Mesenchymal stem cell (in vitro differentiated cells and primary cell): ENCODE measurements at regions not wholly inside any gene's neighbourhood (a gene's known extent, or its start where the extent isn't known, plus 50 kb on each side); places are given as distances from the start of the nearest gene placed in this dataset.
"Not testable (repeated sequence)": the region's sequence is repeated elsewhere in the genome, so short reads cannot be mapped to it uniquely, and the experiment has no call there.

Experiments used
- DNase-seq: peaks from one replicate; pipeline ENCODE4 v3.0.0-alpha.2; 2013
- H2AFZ ChIP-seq: one replicate; pipeline ENCODE4 v1.6.1; 2013; ENCODE audit warnings: low read depth, mild to moderate bottlenecking, control low read depth, inconsistent platforms, low read length, moderate library complexity
- H2AK5ac ChIP-seq: 2 replicates; pipeline ENCODE4 v1.6.1; 2013; ENCODE audit warnings: low read length, moderate library complexity, mild to moderate bottlenecking, inconsistent platforms; ENCODE audit not compliant: severe bottlenecking
- H2BK120ac ChIP-seq: one replicate; pipeline ENCODE4 v1.6.1; 2013; ENCODE audit warnings: low read depth, mild to moderate bottlenecking, inconsistent platforms, low read length, moderate library complexity
- H2BK12ac ChIP-seq, 2 experiments: one replicate each; pipeline ENCODE4 v1.6.1; 2013; ENCODE audit warnings: inconsistent platforms in 2 of 2, low read length in 2 of 2, mild to moderate bottlenecking in 2 of 2, moderate library complexity in 2 of 2, control low read depth in 1 of 2
- H2BK15ac ChIP-seq: one replicate; pipeline ENCODE4 v1.6.1; 2013; ENCODE audit warnings: mild to moderate bottlenecking, low read depth, inconsistent platforms; ENCODE audit not compliant: poor library complexity, severe bottlenecking
- H2BK5ac ChIP-seq: 2 replicates; pipeline ENCODE4 v1.6.1; 2013; ENCODE audit warnings: low read depth, mild to moderate bottlenecking, low read length, control low read depth, inconsistent platforms; ENCODE audit not compliant: poor library complexity, severe bottlenecking
- H3K14ac ChIP-seq, 2 experiments: one replicate each; pipeline ENCODE4 v1.6.1; 2013; ENCODE audit warnings: inconsistent platforms in 2 of 2, low read length in 2 of 2, control low read depth in 1 of 2, mild to moderate bottlenecking in 1 of 2, moderate library complexity in 1 of 2
- H3K18ac ChIP-seq, 2 experiments: one replicate each; pipeline ENCODE4 v1.6.1; 2013; ENCODE audit warnings: inconsistent platforms in 2 of 2, low read length in 2 of 2, control low read depth in 1 of 2, low read depth in 1 of 2, mild to moderate bottlenecking in 1 of 2
- H3K23ac ChIP-seq, 2 experiments: one replicate each; pipeline ENCODE4 v1.6.1; 2013; ENCODE audit warnings: inconsistent platforms in 2 of 2, low read length in 2 of 2, mild to moderate bottlenecking in 2 of 2, moderate library complexity in 2 of 2, control low read depth in 1 of 2
- H3K27ac ChIP-seq: 2 replicates; pipeline ENCODE4 v1.5.1; 2013; ENCODE audit warnings: mild to moderate bottlenecking, moderate library complexity, low read length, control low read depth, inconsistent platforms; ENCODE audit not compliant: poor library complexity, severe bottlenecking
- H3K27me3 ChIP-seq, 2 experiments: 2 replicates each; pipeline versions ENCODE4 v1.6.1 to v1.7.0; 2013; ENCODE audit warnings: low read length in 2 of 2, mild to moderate bottlenecking in 2 of 2, moderate library complexity in 2 of 2, control low read depth in 1 of 2, inconsistent platforms in 1 of 2; ENCODE audit not compliant: control insufficient read depth in 1 of 2, insufficient read depth in 1 of 2
- H3K36me3 ChIP-seq, 2 experiments: 2 replicates each; pipeline versions ENCODE4 v1.6.1 to v1.7.0; 2013; ENCODE audit warnings: low read length in 2 of 2, control low read depth in 1 of 2, inconsistent platforms in 1 of 2, low read depth in 1 of 2, mild to moderate bottlenecking in 1 of 2; ENCODE audit not compliant: insufficient read depth in 2 of 2, control insufficient read depth in 1 of 2
- H3K4ac ChIP-seq, 2 experiments: one replicate each; pipeline ENCODE4 v1.6.1; 2013; ENCODE audit warnings: inconsistent platforms in 2 of 2, low read length in 2 of 2, mild to moderate bottlenecking in 2 of 2, moderate library complexity in 2 of 2, control low read depth in 1 of 2, low read depth in 1 of 2
- H3K4me1 ChIP-seq: 2 replicates; pipeline ENCODE4 v1.6.1; 2013; ENCODE audit warnings: low read depth, low read length, control low read depth; ENCODE audit not compliant: control insufficient read depth, insufficient read depth
- H3K4me2 ChIP-seq: 2 replicates; pipeline ENCODE4 v1.6.1; 2013; ENCODE audit warnings: low read length, mild to moderate bottlenecking, inconsistent platforms; ENCODE audit not compliant: poor library complexity, severe bottlenecking
- H3K4me3 ChIP-seq, 2 experiments: 2 replicates each; pipeline versions ENCODE4 v1.5.1 to v1.7.0; 2013; ENCODE audit warnings: low read length in 2 of 2, mild to moderate bottlenecking in 2 of 2, control low read depth in 1 of 2, low read depth in 1 of 2; ENCODE audit not compliant: insufficient read depth in 1 of 2
- H3K79me1 ChIP-seq: replicated peaks from 2 replicates; pipeline ENCODE4 v1.6.1; 2013; ENCODE audit warnings: mild to moderate bottlenecking, control low read depth, low read length, inconsistent platforms; ENCODE audit not compliant: poor library complexity, severe bottlenecking
- H3K9ac ChIP-seq: 2 replicates; pipeline ENCODE4 v1.7.0; 2013; ENCODE audit warnings: mild to moderate bottlenecking, low read length, moderate library complexity
- H3K9me3 ChIP-seq: 2 replicates; pipeline ENCODE4 v1.7.0; 2013; ENCODE audit warnings: mild to moderate bottlenecking, low read length; ENCODE audit not compliant: control insufficient read depth
- H4K8ac ChIP-seq: one replicate; pipeline ENCODE4 v1.6.1; 2013; ENCODE audit warnings: inconsistent platforms, mild to moderate bottlenecking, low read length, moderate library complexity
- H4K91ac ChIP-seq: one replicate; pipeline ENCODE4 v1.6.1; 2013; ENCODE audit warnings: mild to moderate bottlenecking, low read length, inconsistent platforms
- WGBS: methylation state at CpG from one replicate; pipeline ENCODE4 v1.1.7; 2013; ENCODE audit warnings: mixed read lengths; 5-methylcytosine and 5-hydroxymethylcytosine counted together

DNA sequence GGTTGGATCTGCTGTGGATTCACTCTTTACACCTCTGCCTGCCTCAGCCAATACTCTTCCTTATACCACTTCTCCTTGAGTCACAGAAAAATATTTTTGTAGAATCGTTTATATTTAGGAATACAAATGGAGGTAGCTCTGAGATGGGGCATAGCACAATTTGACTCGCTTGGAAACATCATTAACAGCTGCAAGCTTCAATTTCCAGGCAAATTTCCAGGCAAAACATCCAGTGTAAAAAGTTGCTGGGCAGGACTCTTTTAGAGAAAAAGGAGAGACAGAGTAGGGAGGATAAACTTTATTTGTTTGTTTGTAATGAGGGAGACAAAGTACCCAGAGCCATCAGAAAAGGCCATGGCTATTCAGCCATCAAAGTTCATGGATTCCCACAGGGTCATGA lies 74.4 kb upstream of the SOX11 start:
- H3K9ac ChIP-seq, result no peak overlapping the region
- H3K4me2 ChIP-seq, result no peak overlapping the region
- no peak overlapping the region for H3K27ac ChIP-seq
- H3K23ac ChIP-seq, result no peak overlapping the region
- H4K91ac ChIP-seq, result no peak overlapping the region
- DNase-seq, result no peak
- H2AK5ac ChIP-seq, result no peak overlapping the region
- H2BK120ac ChIP-seq, result no peak overlapping the region
- no peak overlapping the region for H3K14ac ChIP-seq
- H3K18ac ChIP-seq, result no peak overlapping the region
- no peak overlapping the region for H3K4ac ChIP-seq
- H3K27me3 ChIP-seq, result no peaks in the 10 kb centered on the region
- no peak overlapping the region for H2AFZ ChIP-seq
- no peak overlapping the region for H2BK5ac ChIP-seq
- no peak overlapping the region for H2BK12ac ChIP-seq
- H4K8ac ChIP-seq, result no peak overlapping the region
- 82% methylated on average over 2 of the region's 2 CpGs for WGBS
- no peak overlapping the region for H2BK15ac ChIP-seq
- H3K4me3 ChIP-seq, result no peak overlapping the region
- H3K4me1 ChIP-seq, result no peaks in the 10 kb centered on the region
- no peaks in the 10 kb centered on the region for H3K36me3 ChIP-seq
- peaks cover 17% of the 10 kb centered on the region for H3K9me3 ChIP-seq
- H3K79me1 ChIP-seq, result no peaks in the 10 kb centered on the region

DNA sequence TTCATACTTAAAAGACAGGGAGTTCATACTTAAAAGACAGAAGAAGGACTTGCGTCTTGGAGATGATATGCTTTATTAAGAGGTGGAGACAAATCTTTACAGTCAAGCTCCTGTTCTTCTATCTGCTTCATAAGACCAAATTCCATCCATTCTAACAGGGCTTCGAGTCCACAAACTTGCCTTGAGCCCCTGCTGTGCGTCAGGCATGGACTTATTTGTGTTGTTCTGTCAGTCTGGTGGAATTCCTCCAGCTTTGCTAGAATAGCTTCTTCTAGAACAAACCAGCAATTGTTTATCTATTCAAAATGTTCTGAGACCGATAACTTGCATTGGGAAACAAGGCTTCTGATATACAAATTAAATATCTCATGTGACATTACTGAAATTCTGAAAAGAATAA lies 73.9 kb upstream of the SOX11 start:
- no peak overlapping the region for H3K4me2 ChIP-seq
- H3K79me1 ChIP-seq, result no peaks in the 10 kb centered on the region
- no peak overlapping the region for H3K27ac ChIP-seq
- no peak overlapping the region for H3K4me3 ChIP-seq
- H3K4ac ChIP-seq, result no peak overlapping the region
- no peaks in the 10 kb centered on the region for H3K36me3 ChIP-seq
- H2BK12ac ChIP-seq, result no peak overlapping the region
- no peak overlapping the region for H3K18ac ChIP-seq
- DNase-seq, result no peak
- H2BK5ac ChIP-seq, result no peak overlapping the region
- no peak overlapping the region for H4K8ac ChIP-seq
- H3K27me3 ChIP-seq, result no peaks in the 10 kb centered on the region
- no peak overlapping the region for H2AFZ ChIP-seq
- H2BK15ac ChIP-seq, result no peak overlapping the region
- H3K23ac ChIP-seq, result no peak overlapping the region
- WGBS, result 60% methylated on average over 2 of the region's 4 CpGs
- no peak overlapping the region for H2AK5ac ChIP-seq
- no peak overlapping the region for H4K91ac ChIP-seq
- H3K14ac ChIP-seq, result no peak overlapping the region
- no peak overlapping the region for H2BK120ac ChIP-seq
- no peak overlapping the region for H3K9ac ChIP-seq
- no peaks in the 10 kb centered on the region for H3K4me1 ChIP-seq
- H3K9me3 ChIP-seq, result peaks cover 13% of the 10 kb centered on the region

GRCh38 chr2:5625556-5626065 lies 66.6 kb upstream of the SOX11 start:
- not testable (repeated sequence) for H4K8ac ChIP-seq, H2AFZ ChIP-seq, H3K27me3 ChIP-seq, H4K91ac ChIP-seq, H3K36me3 ChIP-seq, H3K18ac ChIP-seq, DNase-seq, H2BK12ac ChIP-seq, H3K23ac ChIP-seq, H3K14ac ChIP-seq, H2AK5ac ChIP-seq, H3K9me3 ChIP-seq, H3K4ac ChIP-seq, H3K27ac ChIP-seq, H2BK120ac ChIP-seq, H2BK5ac ChIP-seq, H2BK15ac ChIP-seq, H3K4me3 ChIP-seq, H3K9ac ChIP-seq, H3K79me1 ChIP-seq, H3K4me2 ChIP-seq, H3K4me1 ChIP-seq
- WGBS, result 78% methylated on average over 3 of the region's 5 CpGs

DNA sequence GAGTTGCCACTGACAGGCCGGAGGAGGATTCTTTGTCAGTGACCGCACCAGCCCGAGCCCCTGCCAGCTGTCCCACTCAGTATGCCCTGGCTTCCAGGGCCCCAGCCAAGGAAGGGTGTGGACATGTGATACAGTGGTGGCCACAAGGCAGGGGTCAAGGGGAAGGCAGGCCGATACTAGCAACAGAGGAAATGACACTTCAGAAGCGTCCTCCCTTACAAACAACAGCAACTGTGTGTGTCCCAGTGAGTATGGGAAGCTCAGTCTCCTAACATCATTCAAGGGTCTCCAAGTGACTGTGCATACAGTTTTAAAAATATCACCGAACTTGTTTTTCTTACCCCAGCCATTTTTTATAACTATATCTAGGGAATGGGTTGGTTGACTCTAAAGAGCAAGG lies 63.7 kb upstream of the SOX11 start:
- not testable (repeated sequence) for H3K4me3 ChIP-seq, H3K36me3 ChIP-seq, H3K27ac ChIP-seq, H3K14ac ChIP-seq, H3K23ac ChIP-seq, H4K91ac ChIP-seq, H3K4me1 ChIP-seq, H2BK12ac ChIP-seq, H2BK5ac ChIP-seq, H3K4ac ChIP-seq, H3K9me3 ChIP-seq, H3K18ac ChIP-seq, DNase-seq, H2AFZ ChIP-seq, H3K79me1 ChIP-seq, H2AK5ac ChIP-seq, H2BK15ac ChIP-seq, H3K27me3 ChIP-seq, H2BK120ac ChIP-seq, H4K8ac ChIP-seq, H3K9ac ChIP-seq, H3K4me2 ChIP-seq
- no CpG with 5 or more reads among the region's 6 CpGs for WGBS
